ENCODE measurements at regions not wholly inside any gene's neighbourhood (a gene's known extent, or its start where the extent isn't known, plus 50 kb on each side); places are given as distances from the start of the nearest gene placed in this dataset.

DNA sequence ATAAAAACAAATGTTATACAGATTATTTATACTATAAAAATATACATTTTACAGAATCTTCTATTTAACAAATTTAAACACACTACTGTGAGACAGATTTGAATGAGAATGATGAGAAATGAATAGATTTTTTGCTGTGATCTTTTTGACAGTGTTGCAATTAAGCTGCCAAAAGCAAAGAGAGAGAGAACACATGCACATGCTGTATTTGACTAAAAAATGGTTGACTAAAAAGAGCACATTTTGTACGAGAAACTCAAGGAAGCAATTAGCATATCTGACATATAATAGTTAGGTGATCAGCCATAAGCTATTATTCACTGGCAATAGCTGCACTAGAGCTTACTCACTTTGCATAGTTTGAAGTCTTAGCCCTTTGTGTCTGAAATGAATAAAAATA, 115.8 kb downstream of the SYT10 start:
- no peaks in the 10 kb centered on the region for H3K36me3 ChIP-seq
- no peak overlapping the region for H3K4me3 ChIP-seq
- no peaks in the 10 kb centered on the region for H3K27me3 ChIP-seq
- no peaks in the 10 kb centered on the region for H3K4me1 ChIP-seq
- H3K9me3 ChIP-seq = no peaks in the 10 kb centered on the region
- H3K27ac ChIP-seq = no peak overlapping the region
- DNase-seq = no peak
- TF ChIP-seq, protein P1, sequence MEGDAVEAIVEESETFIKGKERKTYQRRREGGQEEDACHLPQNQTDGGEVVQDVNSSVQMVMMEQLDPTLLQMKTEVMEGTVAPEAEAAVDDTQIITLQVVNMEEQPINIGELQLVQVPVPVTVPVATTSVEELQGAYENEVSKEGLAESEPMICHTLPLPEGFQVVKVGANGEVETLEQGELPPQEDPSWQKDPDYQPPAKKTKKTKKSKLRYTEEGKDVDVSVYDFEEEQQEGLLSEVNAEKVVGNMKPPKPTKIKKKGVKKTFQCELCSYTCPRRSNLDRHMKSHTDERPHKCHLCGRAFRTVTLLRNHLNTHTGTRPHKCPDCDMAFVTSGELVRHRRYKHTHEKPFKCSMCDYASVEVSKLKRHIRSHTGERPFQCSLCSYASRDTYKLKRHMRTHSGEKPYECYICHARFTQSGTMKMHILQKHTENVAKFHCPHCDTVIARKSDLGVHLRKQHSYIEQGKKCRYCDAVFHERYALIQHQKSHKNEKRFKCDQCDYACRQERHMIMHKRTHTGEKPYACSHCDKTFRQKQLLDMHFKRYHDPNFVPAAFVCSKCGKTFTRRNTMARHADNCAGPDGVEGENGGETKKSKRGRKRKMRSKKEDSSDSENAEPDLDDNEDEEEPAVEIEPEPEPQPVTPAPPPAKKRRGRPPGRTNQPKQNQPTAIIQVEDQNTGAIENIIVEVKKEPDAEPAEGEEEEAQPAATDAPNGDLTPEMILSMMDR (IDR thresholded peaks at IDR 0.05) = no peak
- ATAC-seq = no peak
- WGBS, 2 donors = 70 to 83% methylated on average over 1 of the region's 1 CpG
- intact Hi-C loops (cut with DNase I) = no loop called here

- Histone ChIP-seq H3K4me1 (no peaks in the 10 kb centered on the region), H3K27me3 (no peaks in the 10 kb centered on the region), H3K4me3 (no peak overlapping the region), H3K9me3 (peaks cover 0 to 4% (median 0%) of the 10 kb centered on the region in 11 donors), H3K27ac (no peak overlapping the region), H3K36me3 (no peaks in the 10 kb centered on the region)
- WGBS, 2 donors = 64 to 71% methylated on average over 5 of the region's 5 CpGs
- intact Hi-C loops (cut with DNase I) = no loop called here
- DNase-seq = no peak
- no peak for ATAC-seq
- TF ChIP-seq, protein P1 (IDR thresholded peaks at IDR 0.05) = no peak
Observed at GRCh38 chr12:33322519-33322918, 117.1 kb downstream of the SYT10 start.

DNA sequence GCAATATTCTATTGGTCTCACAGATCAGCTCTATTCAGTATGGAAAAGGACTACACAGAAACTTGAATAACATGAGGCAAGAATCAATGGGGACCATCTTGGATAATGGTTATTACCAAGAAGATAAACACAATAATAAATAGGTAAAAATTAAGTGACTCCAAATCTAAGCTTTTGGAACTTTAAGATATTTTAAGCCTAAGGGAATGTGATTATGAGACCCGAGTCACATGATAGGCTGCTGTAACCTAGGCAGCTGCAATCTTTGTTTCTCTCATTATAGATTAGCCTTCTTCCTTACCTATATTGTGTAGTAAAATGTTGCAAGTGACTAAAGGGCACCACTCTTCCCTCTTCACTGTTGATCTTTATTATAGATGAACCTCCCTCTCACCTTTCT, 121.9 kb downstream of the SYT10 start:
- Histone ChIP-seq H3K4me1 (no peaks in the 10 kb centered on the region), H3K27me3 (no peaks in the 10 kb centered on the region), H3K36me3 (no peaks in the 10 kb centered on the region), H3K4me3 (no peak overlapping the region), H3K9me3 (peaks cover 0 to 7% (median 0%) of the 10 kb centered on the region in 11 donors), H3K27ac (no peak overlapping the region)
- TF ChIP-seq, protein P1 (IDR thresholded peaks at IDR 0.05) = no peak
- WGBS, 2 donors = 68 to 72% methylated on average over 1 of the region's 1 CpG
- intact Hi-C loops (cut with DNase I) = no loop called here
- ATAC-seq (no peak), DNase-seq (no peak)

- WGBS, 2 donors = 41 to 46% methylated on average over 1 of the region's 1 CpG
- TF ChIP-seq, protein P1 (IDR thresholded peaks at IDR 0.05) = no peak
- H3K4me1 ChIP-seq = no peaks in the 10 kb centered on the region
- DNase-seq = no peak
- no peak for ATAC-seq
- no peaks in the 10 kb centered on the region for H3K27me3 ChIP-seq
- H3K36me3 ChIP-seq = no peaks in the 10 kb centered on the region
- H3K9me3 ChIP-seq = peaks cover 0 to 7% (median 0%) of the 10 kb centered on the region in 11 donors
- no peak overlapping the region for H3K4me3 ChIP-seq
- no peak overlapping the region for H3K27ac ChIP-seq
- intact Hi-C loops (cut with DNase I) = no loop called here
Observed at GRCh38 chr12:33314223-33314622, 125.4 kb downstream of the SYT10 start.

GRCh38 chr12:33313476-33313875, 126.1 kb downstream of the SYT10 start:
- intact Hi-C loops (cut with DNase I) = no loop called here
- TF ChIP-seq, protein P1 (IDR thresholded peaks at IDR 0.05) = no peak
- Histone ChIP-seq H3K36me3 (no peaks in the 10 kb centered on the region), H3K4me1 (no peaks in the 10 kb centered on the region), H3K4me3 (no peak overlapping the region), H3K27ac (no peak overlapping the region), H3K9me3 (peaks cover 0 to 7% (median 0%) of the 10 kb centered on the region in 11 donors), H3K27me3 (no peaks in the 10 kb centered on the region)
- DNase-seq (no peak), ATAC-seq (no peak)

All from heart right ventricle (tissue), 16 donors.